ENCODE measurements at regions not wholly inside any gene's neighbourhood (a gene's known extent, or its start where the extent isn't known, plus 50 kb on each side); places are given as distances from the start of the nearest gene placed in this dataset.

GRCh38 chr5:43920422-43920821 is 317.4 kb downstream of the NNT start (continued):
- no peak for TF ChIP-seq AEBP2 (tag by site-specific recombination; IDR thresholded peaks at IDR 0.05; ENCODE audit: borderline replicate concordance)
- no peak for TF ChIP-seq ZNF341 (tag by site-specific recombination; IDR thresholded peaks at IDR 0.05; ENCODE audit: low read depth)
- TF ChIP-seq ZNF521 (tag by site-specific recombination; IDR thresholded peaks at IDR 0.05): no peak
- TF ChIP-seq ZSCAN30 (tag by site-specific recombination; IDR thresholded peaks at IDR 0.05): no peak

- Histone ChIP-seq H3K27ac (ENCODE audit: extremely low read depth, low read depth, low read length) (no peak overlapping the region), H3K9me3 (ENCODE audit: control insufficient read depth, insufficient read depth, low read depth, low read length) (no peaks in the 10 kb centered on the region), H3K4me1 (ENCODE audit: control insufficient read depth, insufficient read depth, low read length) (no peaks in the 10 kb centered on the region), H3K36me3 (ENCODE audit: control insufficient read depth in 2 of 2, insufficient read depth in 1 of 2, low read length in 2 of 2) (no peaks in the 10 kb centered on the region), H3K4me3 (ENCODE audit: low read depth, low read length) (no peak overlapping the region)
- CTCF ChIA-PET: no interaction called here
- TF ChIP-seq ZNF350 (tag by site-specific recombination; IDR thresholded peaks at IDR 0.05): no peak
- no peak for TF ChIP-seq KLF7 (tag by site-specific recombination; IDR thresholded peaks at IDR 0.05; ENCODE audit: borderline replicate concordance)
- no peak for TF ChIP-seq SCRT2 (tag by site-specific recombination; IDR thresholded peaks at IDR 0.05)
- TF ChIP-seq BCL11B (tag by site-specific recombination; IDR thresholded peaks at IDR 0.05; ENCODE audit: low read depth): no peak
- TF ChIP-seq ZSCAN18 (tag by site-specific recombination; IDR thresholded peaks at IDR 0.05): no peak
- no peak for TF ChIP-seq ZNF707 (tag by site-specific recombination; IDR thresholded peaks at IDR 0.05)
- no peak for TF ChIP-seq ZNF473 (tag by site-specific recombination; IDR thresholded peaks at IDR 0.05)
- no peak for TF ChIP-seq ZNF785 (tag by site-specific recombination; IDR thresholded peaks at IDR 0.05)
- TF ChIP-seq ZNF169 (tag by site-specific recombination; IDR thresholded peaks at IDR 0.05): no peak
- no peak for TF ChIP-seq ZNF585B (tag by site-specific recombination; IDR thresholded peaks at IDR 0.05)
- TF ChIP-seq ZNF112 (tag by site-specific recombination; IDR thresholded peaks at IDR 0.05): no peak
- TF ChIP-seq EGR2 (tag by site-specific recombination; IDR thresholded peaks at IDR 0.05; ENCODE audit: low read depth): no peak
- POLR2A ChIA-PET: no interaction called here
Measured at GRCh38 chr5:43917925-43918324, 314.9 kb downstream of the NNT start.

- no peak overlapping the region for H3K4me3 ChIP-seq (ENCODE audit: low read depth, low read length)
- POLR2A ChIA-PET: no interaction called here
- CTCF ChIA-PET: no interaction called here
Measured at GRCh38 chr5:43903129-43903528, 300.1 kb downstream of the NNT start.

GRCh38 chr5:43900974-43901373 is 298.0 kb downstream of the NNT start:
- ChIA-PET CTCF (no interaction called here), POLR2A (no interaction called here)
- H3K27ac ChIP-seq (ENCODE audit: extremely low read depth, low read depth, low read length): no peak overlapping the region
- no peaks in the 10 kb centered on the region for H3K36me3 ChIP-seq (ENCODE audit: control insufficient read depth in 2 of 2, insufficient read depth in 1 of 2, low read length in 2 of 2)
- no peaks in the 10 kb centered on the region for H3K4me1 ChIP-seq (ENCODE audit: control insufficient read depth, insufficient read depth, low read length)
- H3K9me3 ChIP-seq (ENCODE audit: control insufficient read depth, insufficient read depth, low read depth, low read length): no peaks in the 10 kb centered on the region
- no peak overlapping the region for H3K4me3 ChIP-seq (ENCODE audit: low read depth, low read length)
- TF ChIP-seq SP3 (tag by site-specific recombination; IDR thresholded peaks at IDR 0.05) (no peak), ZBTB10 (tag by site-specific recombination; IDR thresholded peaks at IDR 0.05) (no peak), ZNF777 (tag by site-specific recombination; IDR thresholded peaks at IDR 0.05; ENCODE audit: borderline replicate concordance) (no peak), ZNF138 (tag by site-specific recombination; IDR thresholded peaks at IDR 0.05; ENCODE audit: borderline replicate concordance) (no peak), ZBTB6 (tag by site-specific recombination; IDR thresholded peaks at IDR 0.05) (no peak), ZNF223 (tag by site-specific recombination; IDR thresholded peaks at IDR 0.05) (no peak), ZNF416 (tag by site-specific recombination; IDR thresholded peaks at IDR 0.05) (no peak), ZNF426 (tag by site-specific recombination; IDR thresholded peaks at IDR 0.05) (no peak), OSR2 (tag by site-specific recombination; IDR thresholded peaks at IDR 0.05) (no peak), SALL2 (tag by site-specific recombination; IDR thresholded peaks at IDR 0.05; ENCODE audit: borderline replicate concordance) (no peak)

More at GRCh38 chr5:43903129-43903528, 300.1 kb downstream of the NNT start:
- Histone ChIP-seq H3K9me3 (ENCODE audit: control insufficient read depth, insufficient read depth, low read depth, low read length) (no peaks in the 10 kb centered on the region), H3K4me1 (ENCODE audit: control insufficient read depth, insufficient read depth, low read length) (no peaks in the 10 kb centered on the region), H3K27ac (ENCODE audit: extremely low read depth, low read depth, low read length) (no peak overlapping the region), H3K36me3 (ENCODE audit: control insufficient read depth in 2 of 2, insufficient read depth in 1 of 2, low read length in 2 of 2) (no peaks in the 10 kb centered on the region)
- TF ChIP-seq ZNF311 (tag by site-specific recombination; IDR thresholded peaks at IDR 0.05; ENCODE audit: borderline replicate concordance) (no peak), FEZF1 (tag by site-specific recombination; IDR thresholded peaks at IDR 0.05) (no peak), ZFP3 (tag by site-specific recombination; IDR thresholded peaks at IDR 0.05; ENCODE audit: low read depth) (no peak)

All from HEK293 (cell line).